Suprapubic skin (tissue), 4 donors: ENCODE measurements at regions not wholly inside any gene's neighbourhood (a gene's known extent, or its start where the extent isn't known, plus 50 kb on each side); places are given as distances from the start of the nearest gene placed in this dataset.

Experiments used
- CTCF ChIP-seq, 2 donors: fragments of 200-600 bp in 1 of 2; fragments of 450-650 bp in 1 of 2; sonication (generic) in 1 of 2; IDR thresholded peaks; one replicate each; pipeline ENCODE4 v1.5.1; 2016 to 2019; ENCODE audit warnings: antibody characterized with exemption in 2 of 2, mild to moderate bottlenecking in 1 of 2, moderate library complexity in 1 of 2
- POLR2A ChIP-seq, 2 donors: fragments of 450-650 bp; IDR thresholded peaks; one replicate each; pipeline ENCODE4 v1.6.1; 2017; ENCODE audit warnings: antibody characterized with exemption in 2 of 2, mild to moderate bottlenecking in 2 of 2, moderate library complexity in 2 of 2
- POLR2AphosphoS5 ChIP-seq, 3 donors: sonication (generic); formaldehyde crosslinking; IDR thresholded peaks; one replicate each; pipeline ENCODE4 v1.6.1; 2017; ENCODE audit warnings: antibody characterized with exemption in 3 of 3

DNA sequence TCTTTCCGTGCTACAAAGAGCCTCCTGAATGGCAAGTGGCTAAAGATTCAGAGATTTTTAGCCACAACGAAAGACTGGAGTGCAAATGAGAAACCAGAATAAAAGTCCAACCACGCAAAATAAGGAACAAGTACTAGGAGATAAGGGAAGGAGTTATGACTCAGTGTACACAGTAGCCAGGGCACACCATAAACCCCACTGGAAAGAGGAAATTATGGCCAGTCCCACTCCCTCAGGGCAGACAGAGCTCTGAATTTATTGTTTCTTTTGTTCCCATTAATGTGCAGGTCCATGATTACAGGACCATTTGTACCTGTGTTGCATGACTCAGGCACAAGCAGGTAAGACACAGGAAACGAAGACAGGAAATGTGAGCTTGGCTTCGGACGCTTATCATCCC is 150.3 kb upstream of the PREP start:
- TF ChIP-seq CTCF (IDR thresholded peaks at IDR 0.05), result no peak
- TF ChIP-seq POLR2AphosphoS5 (IDR thresholded peaks at IDR 0.05), result no peak
- TF ChIP-seq POLR2A (IDR thresholded peaks at IDR 0.05), result no peak
